GM12878 (cell line): ENCODE measurements at regions not wholly inside any gene's neighbourhood (a gene's known extent, or its start where the extent isn't known, plus 50 kb on each side); places are given as distances from the start of the nearest gene placed in this dataset.

Experiments
- ATAC-seq: fragments of 200-7000 bp; cut with Tn5 transposase; 3 replicates; pipeline ENCODE4 v1.9.1; 2020; ENCODE audit warnings: mild to moderate bottlenecking, moderate library complexity
- BruUV-seq: library from RNA; stranded (reverse); fragments of 400-500 nt; replicated peaks from 2 replicates; lab custom pipeline; 2021; lab: Mats Ljungman, UMichigan
- CTCF ChIA-PET: fragments of 300-600 bp; sonication (Branson Sonifier 250); formaldehyde crosslinking; extraction: SDS; loops from one replicate; lab custom pipeline; 2021; ENCODE audit warnings: inconsistent platforms; lab: Yijun Ruan, JAX
- POLR2A ChIA-PET: fragments of 350-600 bp; formaldehyde crosslinking; extraction: SDS; loops from one replicate; lab custom pipeline; 2021; ENCODE audit warnings: inconsistent platforms; lab: Charles Lee
- RAD21 ChIA-PET: fragments of 300-600 bp; sonication (Branson Sonifier 250); formaldehyde crosslinking; loops from one replicate; lab custom pipeline; 2023; ENCODE audit warnings: antibody characterized with exemption; ENCODE audit not compliant: unreplicated experiment; lab: Charles Lee
- SMC1A ChIA-PET: fragments of 300-600 bp; sonication (Branson Sonifier 250); formaldehyde crosslinking; loops from one replicate; lab custom pipeline; 2023; ENCODE audit not compliant: unreplicated experiment, uncharacterized antibody; lab: Charles Lee
- DNase-seq: peaks from one replicate; pipeline ENCODE4 v3.0.0-alpha.2; 2011; ENCODE audit warnings: low read depth, low spot score
- FAIRE-seq: peaks from 3 replicates; lab custom pipeline; 2011; peaks lifted over from hg19 to GRCh38; lab: Jason Lieb, UNC
- H2AFZ ChIP-seq: 2 replicates; pipeline ENCODE4 v1.6.0; 2011; ENCODE audit warnings: low read depth, low read length, control low read depth; ENCODE audit not compliant: control insufficient read depth
- H3K27ac ChIP-seq: 2 replicates; pipeline ENCODE4 v1.5.1; 2011; ENCODE audit warnings: control low read depth; ENCODE audit not compliant: control insufficient read depth, insufficient read depth
- H3K27me3 ChIP-seq, 2 experiments: replicated peaks in 1 of 2; 2 replicates each; pipeline versions ENCODE4 v1.6.0 to v1.6.1; 2011; ENCODE audit warnings: low read length in 1 of 2; ENCODE audit not compliant: control insufficient read depth in 2 of 2, insufficient read depth in 2 of 2
- H3K36me3 ChIP-seq, 2 experiments: 2 replicates each; pipeline ENCODE4 v1.5.1; 2011; ENCODE audit warnings: low read length in 1 of 2; ENCODE audit not compliant: control insufficient read depth in 2 of 2, insufficient read depth in 2 of 2
- H3K4me1 ChIP-seq: 2 replicates; pipeline ENCODE4 v1.6.1; 2011; ENCODE audit warnings: mild to moderate bottlenecking, low read length, moderate library complexity, mixed read lengths; ENCODE audit not compliant: control insufficient read depth, insufficient read depth
- H3K4me2 ChIP-seq: 2 replicates; pipeline ENCODE4 v1.6.0; 2011; ENCODE audit warnings: control low read depth; ENCODE audit not compliant: control insufficient read depth, insufficient read depth
- H3K4me3 ChIP-seq: fragments of 200-600 bp; sonication (generic); 2 replicates; pipeline ENCODE4 v1.5.1; 2016
- H3K79me2 ChIP-seq: 2 replicates; pipeline ENCODE4 v1.6.0; 2011; ENCODE audit warnings: low read length; ENCODE audit not compliant: control insufficient read depth, insufficient read depth
- H3K9ac ChIP-seq: 2 replicates; pipeline ENCODE4 v1.8.0; 2011; ENCODE audit warnings: low read length, control low read depth, mixed read lengths; ENCODE audit not compliant: control insufficient read depth, insufficient read depth
- H3K9me3 ChIP-seq: replicated peaks from 3 replicates; pipeline ENCODE4 v1.5.1; 2011; ENCODE audit warnings: mild to moderate bottlenecking, low read length; ENCODE audit not compliant: control insufficient read depth, insufficient read depth
- H4K20me1 ChIP-seq: 2 replicates; pipeline ENCODE4 v1.6.0; 2011; ENCODE audit not compliant: control insufficient read depth, insufficient read depth
- DPF2 ChIP-seq: fragments of 450-650 bp; IDR thresholded peaks from 2 replicates; pipeline ENCODE4 v1.6.1; 2017; ENCODE audit warnings: mild to moderate bottlenecking
- RELA ChIP-seq: fragments of 450-650 bp; IDR thresholded peaks from 2 replicates; pipeline ENCODE4 v1.8.0; 2014; ENCODE audit warnings: borderline replicate concordance; ENCODE audit not compliant: partially characterized antibody
- SREBF1 ChIP-seq: IDR thresholded peaks from 2 replicates; pipeline ENCODE4 v1.6.1; 2012; ENCODE audit warnings: mild to moderate bottlenecking, low read length
- SREBF2 ChIP-seq: IDR thresholded peaks from 2 replicates; pipeline ENCODE4 v1.6.1; 2012; ENCODE audit warnings: mild to moderate bottlenecking, low read length
- SRF ChIP-seq, 2 experiments: IDR thresholded peaks; 2 replicates each; pipeline ENCODE4 v1.6.1; 2011; ENCODE audit warnings: low read depth in 2 of 2, low read length in 2 of 2, mild to moderate bottlenecking in 1 of 2, moderate library complexity in 1 of 2
- TBL1XR1 ChIP-seq: IDR thresholded peaks from 2 replicates; pipeline ENCODE4 v1.6.1; 2012; ENCODE audit warnings: low read depth, low read length, improper control_type of control experiment
- WGBS: methylation state at CpG from one replicate; pipeline ENCODE4 v1.1.6; 2016; ENCODE audit warnings: low lambda C conversion rate; ENCODE audit not compliant: insufficient replicate concordance, insufficient coverage; ENCODE audit errors: missing lambda C conversion rate; 5-methylcytosine and 5-hydroxymethylcytosine counted together
- in situ Hi-C: fragments of 300-500 bp; cut with MboI; formaldehyde crosslinking; loops from 9 replicates; pipeline ENCODE4 v1.14.3; 2018; ENCODE audit warnings: mixed read lengths
- intact Hi-C: fragments of 100-400 bp; cut with micrococcal nuclease; formaldehyde crosslinking; loops from one replicate; pipeline ENCODE4 v1.14.2; 2022; ENCODE audit not compliant: unreplicated experiment
- TF ChIP-seq, protein P1 (sequence below): fragments of 450-650 bp; IDR thresholded peaks from 2 replicates; pipeline ENCODE4 v1.6.1; 2017; ENCODE audit warnings: borderline replicate concordance
- TF ChIP-seq, protein P2 (sequence below): IDR thresholded peaks from 2 replicates; pipeline ENCODE4 v1.6.1; 2012; ENCODE audit warnings: improper control_type of control experiment, low read depth, low read length; ENCODE audit not compliant: insufficient replicate concordance
- TF ChIP-seq, protein P3 (sequence below): IDR thresholded peaks from 2 replicates; pipeline ENCODE4 v1.6.1; 2012; ENCODE audit warnings: low read depth, low read length, improper control_type of control experiment

DNA sequence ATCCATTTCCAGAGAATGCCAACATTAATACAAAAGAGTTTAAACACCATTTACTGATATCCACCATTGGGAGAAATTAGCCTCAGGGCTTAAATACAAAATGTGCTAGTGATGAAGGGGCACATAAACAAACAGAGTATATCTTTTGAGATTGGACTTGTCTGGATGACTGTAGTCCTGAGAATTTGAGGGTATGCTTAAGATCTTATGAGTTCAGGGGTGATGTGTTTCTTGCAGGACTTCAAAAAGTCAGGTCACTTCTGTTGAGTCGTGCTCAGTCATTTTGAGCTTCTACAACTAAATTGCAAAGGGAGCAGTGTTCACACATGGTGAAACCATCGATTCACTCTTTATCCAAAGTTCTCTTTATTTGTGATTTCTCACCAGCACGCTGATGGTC, 425.7 kb downstream of the ATP23 start:
- Histone ChIP-seq H4K20me1 (no peaks in the 10 kb centered on the region), H3K4me2 (no peak overlapping the region), H3K9ac (no peak overlapping the region), H3K79me2 (no peaks in the 10 kb centered on the region), H3K36me3 (no peaks in the 10 kb centered on the region), H3K4me3 (no peak overlapping the region), H3K27ac (no peak overlapping the region), H3K4me1 (no peaks in the 10 kb centered on the region), H3K9me3 (no peaks in the 10 kb centered on the region; the same call in 2 of the 3 replicates), H3K27me3 (no peaks in the 10 kb centered on the region), H2AFZ (no peak overlapping the region)
- ATAC-seq = no peak
- ChIA-PET CTCF (interaction anchor here (1.6 kb wide), 1 partner anchor 21 kb away, joined by 4 read pairs; no protein-coding TSS in a partner anchor), RAD21 (no interaction called here), SMC1A (interaction anchor here (1.2 kb wide), 1 partner anchor 18 kb away, joined by 3 read pairs; no protein-coding TSS in a partner anchor), POLR2A (interaction anchor here (0.6 kb wide), 1 partner anchor 9 kb away, joined by 3 read pairs; no protein-coding TSS in a partner anchor)
- DNase-seq = no peak
- TF ChIP-seq DPF2 (no peak), RELA (no peak), SRF (IDR thresholded peaks at IDR 0.05; ENCODE audit: low read depth in 2 of 2, low read length in 2 of 2) (no peak), SREBF2 (no peak), TBL1XR1 (no peak), SREBF1 (no peak)
- TF ChIP-seq, protein P1, sequence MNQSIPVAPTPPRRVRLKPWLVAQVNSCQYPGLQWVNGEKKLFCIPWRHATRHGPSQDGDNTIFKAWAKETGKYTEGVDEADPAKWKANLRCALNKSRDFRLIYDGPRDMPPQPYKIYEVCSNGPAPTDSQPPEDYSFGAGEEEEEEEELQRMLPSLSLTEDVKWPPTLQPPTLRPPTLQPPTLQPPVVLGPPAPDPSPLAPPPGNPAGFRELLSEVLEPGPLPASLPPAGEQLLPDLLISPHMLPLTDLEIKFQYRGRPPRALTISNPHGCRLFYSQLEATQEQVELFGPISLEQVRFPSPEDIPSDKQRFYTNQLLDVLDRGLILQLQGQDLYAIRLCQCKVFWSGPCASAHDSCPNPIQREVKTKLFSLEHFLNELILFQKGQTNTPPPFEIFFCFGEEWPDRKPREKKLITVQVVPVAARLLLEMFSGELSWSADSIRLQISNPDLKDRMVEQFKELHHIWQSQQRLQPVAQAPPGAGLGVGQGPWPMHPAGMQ = no peak
- TF ChIP-seq, protein P2, sequence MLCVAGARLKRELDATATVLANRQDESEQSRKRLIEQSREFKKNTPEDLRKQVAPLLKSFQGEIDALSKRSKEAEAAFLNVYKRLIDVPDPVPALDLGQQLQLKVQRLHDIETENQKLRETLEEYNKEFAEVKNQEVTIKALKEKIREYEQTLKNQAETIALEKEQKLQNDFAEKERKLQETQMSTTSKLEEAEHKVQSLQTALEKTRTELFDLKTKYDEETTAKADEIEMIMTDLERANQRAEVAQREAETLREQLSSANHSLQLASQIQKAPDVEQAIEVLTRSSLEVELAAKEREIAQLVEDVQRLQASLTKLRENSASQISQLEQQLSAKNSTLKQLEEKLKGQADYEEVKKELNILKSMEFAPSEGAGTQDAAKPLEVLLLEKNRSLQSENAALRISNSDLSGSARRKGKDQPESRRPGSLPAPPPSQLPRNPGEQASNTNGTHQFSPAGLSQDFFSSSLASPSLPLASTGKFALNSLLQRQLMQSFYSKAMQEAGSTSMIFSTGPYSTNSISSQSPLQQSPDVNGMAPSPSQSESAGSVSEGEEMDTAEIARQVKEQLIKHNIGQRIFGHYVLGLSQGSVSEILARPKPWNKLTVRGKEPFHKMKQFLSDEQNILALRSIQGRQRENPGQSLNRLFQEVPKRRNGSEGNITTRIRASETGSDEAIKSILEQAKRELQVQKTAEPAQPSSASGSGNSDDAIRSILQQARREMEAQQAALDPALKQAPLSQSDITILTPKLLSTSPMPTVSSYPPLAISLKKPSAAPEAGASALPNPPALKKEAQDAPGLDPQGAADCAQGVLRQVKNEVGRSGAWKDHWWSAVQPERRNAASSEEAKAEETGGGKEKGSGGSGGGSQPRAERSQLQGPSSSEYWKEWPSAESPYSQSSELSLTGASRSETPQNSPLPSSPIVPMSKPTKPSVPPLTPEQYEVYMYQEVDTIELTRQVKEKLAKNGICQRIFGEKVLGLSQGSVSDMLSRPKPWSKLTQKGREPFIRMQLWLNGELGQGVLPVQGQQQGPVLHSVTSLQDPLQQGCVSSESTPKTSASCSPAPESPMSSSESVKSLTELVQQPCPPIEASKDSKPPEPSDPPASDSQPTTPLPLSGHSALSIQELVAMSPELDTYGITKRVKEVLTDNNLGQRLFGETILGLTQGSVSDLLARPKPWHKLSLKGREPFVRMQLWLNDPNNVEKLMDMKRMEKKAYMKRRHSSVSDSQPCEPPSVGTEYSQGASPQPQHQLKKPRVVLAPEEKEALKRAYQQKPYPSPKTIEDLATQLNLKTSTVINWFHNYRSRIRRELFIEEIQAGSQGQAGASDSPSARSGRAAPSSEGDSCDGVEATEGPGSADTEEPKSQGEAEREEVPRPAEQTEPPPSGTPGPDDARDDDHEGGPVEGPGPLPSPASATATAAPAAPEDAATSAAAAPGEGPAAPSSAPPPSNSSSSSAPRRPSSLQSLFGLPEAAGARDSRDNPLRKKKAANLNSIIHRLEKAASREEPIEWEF = no peak
- TF ChIP-seq, protein P3, sequence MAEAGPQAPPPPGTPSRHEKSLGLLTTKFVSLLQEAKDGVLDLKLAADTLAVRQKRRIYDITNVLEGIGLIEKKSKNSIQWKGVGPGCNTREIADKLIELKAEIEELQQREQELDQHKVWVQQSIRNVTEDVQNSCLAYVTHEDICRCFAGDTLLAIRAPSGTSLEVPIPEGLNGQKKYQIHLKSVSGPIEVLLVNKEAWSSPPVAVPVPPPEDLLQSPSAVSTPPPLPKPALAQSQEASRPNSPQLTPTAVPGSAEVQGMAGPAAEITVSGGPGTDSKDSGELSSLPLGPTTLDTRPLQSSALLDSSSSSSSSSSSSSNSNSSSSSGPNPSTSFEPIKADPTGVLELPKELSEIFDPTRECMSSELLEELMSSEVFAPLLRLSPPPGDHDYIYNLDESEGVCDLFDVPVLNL = no peak
- WGBS = 40% methylated on average over 3 of the region's 3 CpGs
- in situ Hi-C loops = no loop called here
- intact Hi-C loops = no loop called here
- no peak for FAIRE-seq
- no TSS peak for BruUV-seq
